Heart left ventricle (tissue), 13 donors: ENCODE measurements at regions not wholly inside any gene's neighbourhood (a gene's known extent, or its start where the extent isn't known, plus 50 kb on each side); places are given as distances from the start of the nearest gene placed in this dataset.

Experiments
- POLR2A ChIP-seq, 2 donors: fragments of 450-650 bp; IDR thresholded peaks; one replicate each; pipeline ENCODE4 v1.6.1; 2017; ENCODE audit warnings: antibody characterized with exemption in 2 of 2, mild to moderate bottlenecking in 2 of 2, moderate library complexity in 2 of 2
- TF ChIP-seq, protein P1 (sequence below), 12 donors: fragments of 200-600 bp; sonication (generic) in 4 of 12; IDR thresholded peaks; one replicate each; pipeline versions ENCODE4 v1.5.0 to v1.8.0; 2018 to 2022; ENCODE audit warnings: antibody characterized with exemption in 12 of 12, mild to moderate bottlenecking in 5 of 12
- donor health status: ischemic (EF 13 %, LVEDD 7.1; RV severe dilation, severe dysfunction).
- donor health status: DM: no; HTN: yes; CAD: no.
- donor health status: DM: no; HTN: no; CAD: no.
- donor health status: ischemic (EF 25% LVEDD 6.9; RV normal size, moderate dysfunction).
- donor health status: ischemic (EF 25% LVEDD 5.7; RV mildly dilated, moderate dysfunction).
- donor health status: ischemic (EF 35%, LVEDD 5.7; RV mildly dilated, moderate dysfunction).
- donor health status: nonischemic (EF 11% LVEDD 7.7; RV severe dilation, severe dysfunction).
- donor health status: DM: yes; HTN: yes; CAD: no.
- donor health status: PGD.
- donor health status: ischemic (EF 29% LVEDD 5.4; RV normal size, mild dysfunction).
- donor health status: nonischemic (EF 23%, LVEDD 6.1; RV moderate dilation, normal function).

DNA sequence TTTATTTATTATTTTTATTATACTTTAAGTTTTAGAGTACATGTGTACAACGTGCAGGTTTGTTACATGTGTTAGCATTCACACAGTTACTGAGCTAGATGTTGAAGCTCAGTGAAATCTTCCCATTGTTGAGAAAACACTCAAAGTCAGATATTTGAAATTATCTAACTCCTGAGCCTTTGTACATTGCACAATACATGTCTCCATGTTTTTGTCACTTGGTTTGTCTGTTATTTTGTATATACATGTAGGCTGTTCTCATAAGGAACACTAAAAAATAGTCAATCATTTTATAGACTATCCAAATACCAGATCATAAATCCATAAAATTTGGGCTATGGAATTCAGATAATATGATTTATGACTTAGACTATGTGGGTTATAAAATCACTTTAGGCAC lies 1126.5 kb downstream of the NSUN3 start:
- TF ChIP-seq, protein P1, sequence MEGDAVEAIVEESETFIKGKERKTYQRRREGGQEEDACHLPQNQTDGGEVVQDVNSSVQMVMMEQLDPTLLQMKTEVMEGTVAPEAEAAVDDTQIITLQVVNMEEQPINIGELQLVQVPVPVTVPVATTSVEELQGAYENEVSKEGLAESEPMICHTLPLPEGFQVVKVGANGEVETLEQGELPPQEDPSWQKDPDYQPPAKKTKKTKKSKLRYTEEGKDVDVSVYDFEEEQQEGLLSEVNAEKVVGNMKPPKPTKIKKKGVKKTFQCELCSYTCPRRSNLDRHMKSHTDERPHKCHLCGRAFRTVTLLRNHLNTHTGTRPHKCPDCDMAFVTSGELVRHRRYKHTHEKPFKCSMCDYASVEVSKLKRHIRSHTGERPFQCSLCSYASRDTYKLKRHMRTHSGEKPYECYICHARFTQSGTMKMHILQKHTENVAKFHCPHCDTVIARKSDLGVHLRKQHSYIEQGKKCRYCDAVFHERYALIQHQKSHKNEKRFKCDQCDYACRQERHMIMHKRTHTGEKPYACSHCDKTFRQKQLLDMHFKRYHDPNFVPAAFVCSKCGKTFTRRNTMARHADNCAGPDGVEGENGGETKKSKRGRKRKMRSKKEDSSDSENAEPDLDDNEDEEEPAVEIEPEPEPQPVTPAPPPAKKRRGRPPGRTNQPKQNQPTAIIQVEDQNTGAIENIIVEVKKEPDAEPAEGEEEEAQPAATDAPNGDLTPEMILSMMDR (IDR thresholded peaks at IDR 0.05), result no peak
- no peak for TF ChIP-seq POLR2A (IDR thresholded peaks at IDR 0.05)
